AG09309 (cell line): ENCODE measurements at regions not wholly inside any gene's neighbourhood (a gene's known extent, or its start where the extent isn't known, plus 50 kb on each side); places are given as distances from the start of the nearest gene placed in this dataset.

ENCODE experiments used
- DNase-seq: peaks from one replicate; pipeline ENCODE4 v3.0.0-alpha.2; 2010; ENCODE audit warnings: low read depth
- H3K4me3 ChIP-seq: 2 replicates; pipeline ENCODE4 v1.5.1; 2011; ENCODE audit warnings: mild to moderate bottlenecking, low read depth, low read length, moderate library complexity; ENCODE audit not compliant: control insufficient read depth
- CTCF ChIP-seq: IDR thresholded peaks from 2 replicates; pipeline ENCODE4 v1.5.1; 2011; ENCODE audit warnings: mild to moderate bottlenecking, low read depth, low read length, inconsistent platforms; ENCODE audit not compliant: insufficient read depth, control insufficient read depth; ENCODE audit errors: missing control alignments

DNA sequence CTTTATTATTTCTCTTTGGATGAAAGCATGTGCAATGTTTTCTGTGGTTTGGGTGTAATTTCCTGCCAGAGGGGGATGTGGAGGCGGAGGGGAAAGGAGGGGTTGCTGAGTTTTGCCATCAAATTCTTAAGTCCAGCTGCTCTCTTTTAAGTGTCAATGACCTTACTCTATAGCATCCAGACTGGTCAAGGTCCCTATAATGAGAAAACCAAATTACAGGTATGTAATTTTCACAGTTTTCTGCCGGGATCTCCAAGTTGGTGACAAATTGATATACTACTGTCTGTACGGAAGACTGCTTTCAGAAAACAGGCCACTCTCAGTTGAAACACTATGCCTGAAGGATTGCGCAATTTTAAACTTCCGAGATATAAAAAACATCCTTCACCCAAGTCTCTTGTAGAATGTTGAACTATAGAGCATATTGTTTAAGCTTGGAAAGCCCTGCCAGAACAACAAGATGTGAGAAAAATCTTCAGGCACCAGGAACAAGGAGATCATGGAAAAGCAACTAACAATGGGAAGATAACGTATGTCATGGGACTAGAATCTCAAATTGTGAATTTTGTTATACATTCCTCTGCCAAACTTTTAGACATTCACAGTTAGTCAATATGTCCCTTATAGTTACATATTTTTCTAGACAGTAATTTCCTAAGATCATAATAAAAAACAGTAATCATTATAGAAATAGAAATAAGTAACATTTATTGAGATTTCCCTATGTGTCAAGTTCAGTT, 300.7 kb upstream of the SATB1 start:
- no peak for DNase-seq
- no peak for TF ChIP-seq CTCF

DNA sequence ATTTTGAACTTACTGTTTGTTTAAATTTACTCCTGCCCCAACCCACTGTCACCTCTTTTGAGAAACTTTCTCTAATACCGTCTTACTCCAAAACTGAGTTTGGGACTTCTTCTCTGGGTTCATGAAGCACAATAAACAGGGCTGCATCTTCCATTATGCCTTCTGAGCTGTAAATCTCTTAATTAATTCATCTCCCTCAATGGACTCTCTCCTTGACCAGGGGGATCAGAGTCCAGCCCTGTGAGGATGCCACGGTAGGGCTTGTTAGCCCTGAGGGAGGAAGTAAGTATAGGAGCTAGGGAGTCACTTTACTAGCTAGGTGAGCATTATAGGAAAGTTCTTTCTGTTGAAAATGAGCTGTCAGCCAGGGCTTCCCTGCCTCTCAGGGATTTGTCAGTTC, 299.3 kb upstream of the SATB1 start:
- TF ChIP-seq CTCF: no peak
- H3K4me3 ChIP-seq: no peak overlapping the region
- no peak for DNase-seq

More for the DNA sequence above, 300.7 kb upstream of the SATB1 start:
- H3K4me3 ChIP-seq: no peak overlapping the region

DNA sequence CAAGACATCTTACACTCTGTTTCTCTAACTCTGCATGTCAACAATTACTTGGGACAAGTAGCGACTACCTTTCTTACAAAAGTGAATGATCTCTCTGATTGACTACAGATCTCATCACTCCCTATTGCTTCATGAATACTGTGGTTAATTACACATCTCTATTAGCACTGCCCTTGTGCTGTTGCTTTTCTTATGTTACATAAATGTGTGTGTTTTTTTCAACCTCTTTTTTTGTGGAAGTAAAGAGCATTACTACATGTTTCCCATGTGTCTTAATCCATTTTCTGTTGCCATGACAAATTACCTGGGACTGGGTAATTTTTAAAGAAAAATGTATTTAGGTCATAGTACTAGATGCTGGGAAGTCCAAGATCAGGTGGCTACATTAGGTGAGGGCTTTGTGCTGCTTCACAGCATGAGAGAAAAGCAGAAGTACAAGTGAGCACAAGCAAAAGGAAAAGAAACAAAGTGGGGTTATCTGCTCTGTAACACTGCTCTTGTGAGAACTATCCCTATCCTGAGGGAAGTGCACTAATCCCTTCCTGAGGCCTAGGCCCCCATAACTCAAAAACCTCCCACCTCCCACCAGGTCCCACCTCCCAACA, 298.2 kb upstream of the SATB1 start:
- TF ChIP-seq CTCF: no peak
- no peak for DNase-seq
- no peak overlapping the region for H3K4me3 ChIP-seq

- no peak for DNase-seq
- TF ChIP-seq CTCF: no peak
- H3K4me3 ChIP-seq: no peak overlapping the region
These were observed 295.4 kb upstream of the SATB1 start for GRCh38 chr3:18720543-18720942.

DNA sequence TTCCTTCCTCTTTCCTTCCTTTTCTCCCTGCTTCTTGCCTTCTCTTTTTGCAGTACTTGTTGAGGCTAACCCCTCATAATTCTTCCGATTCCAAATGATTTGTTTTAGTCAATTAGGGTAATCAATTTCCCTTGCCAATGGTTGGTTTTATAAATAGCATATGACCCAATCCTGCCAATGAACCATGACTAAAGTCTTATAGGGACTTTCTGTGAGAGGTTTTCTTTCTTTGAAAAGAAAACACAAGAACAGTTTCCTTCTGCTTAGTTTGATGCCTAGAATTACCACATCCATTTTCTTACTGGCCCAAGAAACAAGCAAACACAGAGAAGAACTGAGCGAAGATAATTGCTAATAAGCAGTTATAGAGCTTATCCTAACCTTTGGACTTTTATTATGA, 292.5 kb upstream of the SATB1 start:
- DNase-seq: no peak
- no peak overlapping the region for H3K4me3 ChIP-seq
- no peak for TF ChIP-seq CTCF

GRCh38 chr3:18716821-18717220, 291.7 kb upstream of the SATB1 start:
- no peak for TF ChIP-seq CTCF
- H3K4me3 ChIP-seq: no peak overlapping the region
- no peak for DNase-seq
